GM23338 (cell line): ENCODE measurements at regions not wholly inside any gene's neighbourhood (a gene's known extent, or its start where the extent isn't known, plus 50 kb on each side); places are given as distances from the start of the nearest gene placed in this dataset.

Experiments
- ATAC-seq: fragments of 200-7000 bp; cut with Tn5 transposase; 3 replicates; pipeline ENCODE4 v1.9.1; 2020
- DNase-seq: peaks from one replicate; pipeline ENCODE4 v3.0.0-alpha.2; 2015; ENCODE audit warnings: low spot score
- H2AFZ ChIP-seq: fragments of 200-600 bp; sonication (generic); 2 replicates; pipeline ENCODE4 v1.8.0; 2016; ENCODE audit warnings: antibody characterized with exemption, mild to moderate bottlenecking, moderate library complexity
- H3F3A ChIP-seq: fragments of 200-600 bp; sonication (generic); replicated peaks from 2 replicates; pipeline ENCODE4 v1.8.0; 2017; ENCODE audit warnings: antibody characterized with exemption, mixed run types, low read depth
- H3K27ac ChIP-seq: fragments of 200-600 bp; sonication (generic); 2 replicates; pipeline ENCODE4 v1.6.1; 2016; ENCODE audit warnings: low read depth
- H3K27me3 ChIP-seq: fragments of 200-600 bp; sonication (generic); 2 replicates; pipeline ENCODE4 v1.8.0; 2016; ENCODE audit warnings: mild to moderate bottlenecking, mixed run types, moderate library complexity; ENCODE audit not compliant: insufficient read depth
- H3K36me3 ChIP-seq: fragments of 200-600 bp; sonication (generic); 2 replicates; pipeline ENCODE4 v1.8.0; 2016; ENCODE audit warnings: mild to moderate bottlenecking; ENCODE audit not compliant: insufficient read depth
- H3K4me1 ChIP-seq: fragments of 200-600 bp; sonication (generic); 2 replicates; pipeline ENCODE4 v1.8.0; 2016; ENCODE audit warnings: mild to moderate bottlenecking, moderate library complexity; ENCODE audit not compliant: insufficient read depth
- H3K4me2 ChIP-seq: fragments of 200-600 bp; sonication (generic); 2 replicates; pipeline ENCODE4 v1.7.1; 2017; ENCODE audit warnings: mixed run types
- H3K4me3 ChIP-seq: fragments of 200-600 bp; sonication (generic); 2 replicates; pipeline ENCODE4 v1.6.1; 2016; ENCODE audit warnings: mixed run types
- H3K79me2 ChIP-seq: fragments of 200-600 bp; sonication (generic); replicated peaks from 2 replicates; pipeline ENCODE4 v1.8.0; 2017; ENCODE audit warnings: mild to moderate bottlenecking; ENCODE audit not compliant: insufficient read depth
- H3K9me2 ChIP-seq: fragments of 200-600 bp; sonication (generic); 2 replicates; pipeline ENCODE4 v1.8.0; 2017; ENCODE audit not compliant: insufficient read depth
- H4K20me1 ChIP-seq: fragments of 200-600 bp; sonication (generic); replicated peaks from 2 replicates; pipeline ENCODE4 v1.8.0; 2017; ENCODE audit warnings: mild to moderate bottlenecking; ENCODE audit not compliant: insufficient read depth
- H3K27ac Mint-ChIP-seq: 2 replicates; pipeline ENCODE4 v1.8.0; 2020; ENCODE audit warnings: inconsistent platforms, mild to moderate bottlenecking, moderate library complexity, mixed read lengths
- H3K27me3 Mint-ChIP-seq: 3 replicates; pipeline ENCODE4 v1.8.0; 2022; ENCODE audit warnings: low read depth, mild to moderate bottlenecking, moderate library complexity, mixed read lengths, inconsistent platforms; ENCODE audit not compliant: insufficient read depth, poor library complexity
- H3K36me3 Mint-ChIP-seq: 3 replicates; pipeline ENCODE4 v1.8.0; 2021; ENCODE audit warnings: low read depth, mild to moderate bottlenecking, inconsistent platforms, moderate library complexity, mixed read lengths
- H3K4me1 Mint-ChIP-seq: 3 replicates; pipeline ENCODE4 v1.8.0; 2020; ENCODE audit warnings: mild to moderate bottlenecking, inconsistent platforms, mixed read lengths
- H3K4me3 Mint-ChIP-seq: 3 replicates; pipeline ENCODE4 v1.8.0; 2021; ENCODE audit warnings: moderate library complexity, mild to moderate bottlenecking, inconsistent platforms, mixed read lengths
- H3K9me3 Mint-ChIP-seq: 3 replicates; pipeline ENCODE4 v1.8.0; 2020; ENCODE audit warnings: moderate library complexity, mild to moderate bottlenecking, inconsistent platforms, mixed read lengths
- CREB1 ChIP-seq: fragments of 250-450 bp; sonication (Bioruptor Pico); IDR thresholded peaks from 2 replicates; pipeline ENCODE4 v1.5.0; 2020; ENCODE audit warnings: low read depth, mild to moderate bottlenecking, moderate library complexity
- CTCF ChIP-seq, 2 experiments: fragments of 200-600 bp in 1 of 2; sonication (generic) in 1 of 2; conservative IDR thresholded peaks; 2 replicates each; pipeline versions ENCODE4 v1.5.1 to v1.6.1; 2016 to 2017; ENCODE audit warnings: antibody characterized with exemption in 2 of 2, low read depth in 2 of 2, mild to moderate bottlenecking in 2 of 2, moderate library complexity in 1 of 2
- ETS1 ChIP-seq: IDR thresholded peaks from 2 replicates; pipeline ENCODE4 v1.6.1; 2016; ENCODE audit warnings: antibody characterized with exemption
- EZH2 ChIP-seq: fragments of 200-600 bp; sonication (generic); IDR thresholded peaks from one replicate; pipeline ENCODE4 v1.8.0; 2017; ENCODE audit warnings: antibody characterized with exemption, mild to moderate bottlenecking, low read depth; ENCODE audit not compliant: unreplicated experiment
- EZH2phosphoT487 ChIP-seq: fragments of 200-600 bp; sonication (generic); IDR thresholded peaks from one replicate; pipeline ENCODE4 v1.8.1; 2018; ENCODE audit warnings: antibody characterized with exemption; ENCODE audit not compliant: unreplicated experiment
- JUNB ChIP-seq: IDR thresholded peaks from one replicate; pipeline ENCODE4 v1.6.1; 2016; ENCODE audit warnings: antibody characterized with exemption; ENCODE audit not compliant: unreplicated experiment
- POLR2AphosphoS5 ChIP-seq: IDR thresholded peaks from 2 replicates; pipeline ENCODE4 v1.6.1; 2016; ENCODE audit warnings: antibody characterized with exemption, low read depth
- STAT1 ChIP-seq: IDR thresholded peaks from one replicate; pipeline ENCODE4 v1.6.1; 2016; ENCODE audit warnings: antibody characterized with exemption; ENCODE audit not compliant: unreplicated experiment
- ZNF331 ChIP-seq: fragments of 250-450 bp; sonication (Bioruptor Pico); IDR thresholded peaks from 2 replicates; pipeline ENCODE4 v1.5.0; 2020; ENCODE audit warnings: low read depth, mild to moderate bottlenecking, moderate library complexity
- TF ChIP-seq, protein P1 (sequence below): IDR thresholded peaks from one replicate; pipeline ENCODE4 v1.6.1; 2018; ENCODE audit warnings: antibody characterized with exemption; ENCODE audit not compliant: unreplicated experiment

- TF ChIP-seq, protein P1, sequence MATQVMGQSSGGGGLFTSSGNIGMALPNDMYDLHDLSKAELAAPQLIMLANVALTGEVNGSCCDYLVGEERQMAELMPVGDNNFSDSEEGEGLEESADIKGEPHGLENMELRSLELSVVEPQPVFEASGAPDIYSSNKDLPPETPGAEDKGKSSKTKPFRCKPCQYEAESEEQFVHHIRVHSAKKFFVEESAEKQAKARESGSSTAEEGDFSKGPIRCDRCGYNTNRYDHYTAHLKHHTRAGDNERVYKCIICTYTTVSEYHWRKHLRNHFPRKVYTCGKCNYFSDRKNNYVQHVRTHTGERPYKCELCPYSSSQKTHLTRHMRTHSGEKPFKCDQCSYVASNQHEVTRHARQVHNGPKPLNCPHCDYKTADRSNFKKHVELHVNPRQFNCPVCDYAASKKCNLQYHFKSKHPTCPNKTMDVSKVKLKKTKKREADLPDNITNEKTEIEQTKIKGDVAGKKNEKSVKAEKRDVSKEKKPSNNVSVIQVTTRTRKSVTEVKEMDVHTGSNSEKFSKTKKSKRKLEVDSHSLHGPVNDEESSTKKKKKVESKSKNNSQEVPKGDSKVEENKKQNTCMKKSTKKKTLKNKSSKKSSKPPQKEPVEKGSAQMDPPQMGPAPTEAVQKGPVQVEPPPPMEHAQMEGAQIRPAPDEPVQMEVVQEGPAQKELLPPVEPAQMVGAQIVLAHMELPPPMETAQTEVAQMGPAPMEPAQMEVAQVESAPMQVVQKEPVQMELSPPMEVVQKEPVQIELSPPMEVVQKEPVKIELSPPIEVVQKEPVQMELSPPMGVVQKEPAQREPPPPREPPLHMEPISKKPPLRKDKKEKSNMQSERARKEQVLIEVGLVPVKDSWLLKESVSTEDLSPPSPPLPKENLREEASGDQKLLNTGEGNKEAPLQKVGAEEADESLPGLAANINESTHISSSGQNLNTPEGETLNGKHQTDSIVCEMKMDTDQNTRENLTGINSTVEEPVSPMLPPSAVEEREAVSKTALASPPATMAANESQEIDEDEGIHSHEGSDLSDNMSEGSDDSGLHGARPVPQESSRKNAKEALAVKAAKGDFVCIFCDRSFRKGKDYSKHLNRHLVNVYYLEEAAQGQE, result no peak
- no peak for TF ChIP-seq EZH2phosphoT487
- no peak for TF ChIP-seq JUNB
- TF ChIP-seq POLR2AphosphoS5, result no peak
- no peak for TF ChIP-seq ZNF331 (CRISPR knock-in tag)
- TF ChIP-seq ETS1, result no peak
- TF ChIP-seq EZH2, result no peak
- no peak for TF ChIP-seq STAT1
- no peak for TF ChIP-seq CREB1 (CRISPR knock-in tag)
These were observed 63.1 kb upstream of the ICA1 start (continued) for GRCh38 chr7:8325067-8325466.

DNA sequence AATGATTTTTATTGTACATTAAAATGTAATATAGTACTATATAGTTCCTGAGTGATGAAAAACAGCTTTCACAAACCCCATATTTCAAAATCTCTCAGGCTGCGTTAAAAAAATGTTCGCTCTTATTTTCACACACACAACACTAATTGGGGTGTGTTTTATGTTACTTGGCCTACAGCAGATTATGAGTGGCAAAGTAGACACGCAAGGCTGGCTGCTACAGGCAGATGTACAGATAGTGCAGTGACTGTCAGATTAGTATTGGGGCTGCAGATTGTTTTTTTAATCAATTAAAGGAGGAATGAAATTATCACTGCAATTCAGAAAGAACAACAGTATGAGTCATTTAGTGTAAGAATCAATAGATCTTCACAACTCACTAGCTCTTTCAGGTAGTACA is 65.2 kb upstream of the ICA1 start:
- no peaks in the 10 kb centered on the region for H4K20me1 ChIP-seq

More for the DNA sequence above, 65.2 kb upstream of the ICA1 start:
- no peaks in the 10 kb centered on the region for H3K36me3 Mint-ChIP-seq
- H3K4me3 Mint-ChIP-seq, result no peak overlapping the region
- no peak overlapping the region for H3K27ac Mint-ChIP-seq
- Histone ChIP-seq H3K4me3 (no peak overlapping the region), H3K4me2 (no peak overlapping the region), H3K36me3 (no peaks in the 10 kb centered on the region; the same call in 1 of the 2 replicates), H3F3A (no peaks in the 10 kb centered on the region), H2AFZ (no peak overlapping the region), H3K27ac (no peak overlapping the region), H3K79me2 (no peaks in the 10 kb centered on the region), H3K9me2 (peaks cover 20% of the 10 kb centered on the region), H3K27me3 (no peaks in the 10 kb centered on the region), H3K4me1 (no peaks in the 10 kb centered on the region)
- no peaks in the 10 kb centered on the region for H3K9me3 Mint-ChIP-seq
- ATAC-seq (no peak), DNase-seq (no peak)
- TF ChIP-seq EZH2phosphoT487 (no peak), STAT1 (no peak), CTCF (conservative IDR thresholded peaks at IDR 0.05; ENCODE audit: low read depth in 2 of 2) (no peak), JUNB (no peak), ZNF331 (CRISPR knock-in tag) (no peak)
- TF ChIP-seq, protein P1, result no peak
- H3K27me3 Mint-ChIP-seq, result no peaks in the 10 kb centered on the region
- no peaks in the 10 kb centered on the region for H3K4me1 Mint-ChIP-seq
